Activated T-cell treated with anti-CD3 and anti-CD28 coated beads, Interleukin-2, amount 50 U/mL, for 1 hour (primary cell): ENCODE measurements at regions not wholly inside any gene's neighbourhood (a gene's known extent, or its start where the extent isn't known, plus 50 kb on each side); places are given as distances from the start of the nearest gene placed in this dataset.
"Not testable (repeated sequence)": the region's sequence is repeated elsewhere in the genome, so short reads cannot be mapped to it uniquely, and the experiment has no call there.

Source experiments
- DNase-seq: peaks from one replicate; pipeline ENCODE4 v3.0.0-alpha.2; 2020

- no peak for DNase-seq
These were observed 355.3 kb upstream of the AUTS2 start for GRCh38 chr7:69243016-69243415.

- no peak for DNase-seq
These were observed 353.6 kb upstream of the AUTS2 start for GRCh38 chr7:69244701-69245100.

GRCh38 chr7:69245646-69246045 lies 352.6 kb upstream of the AUTS2 start:
- no peak for DNase-seq

- DNase-seq = no peak
These were observed 351.5 kb upstream of the AUTS2 start for GRCh38 chr7:69246758-69247157.

- not testable (repeated sequence) for DNase-seq
These were observed 349.9 kb upstream of the AUTS2 start for GRCh38 chr7:69248382-69248828.

GRCh38 chr7:69250958-69251357 lies 347.3 kb upstream of the AUTS2 start:
- DNase-seq = no peak

GRCh38 chr7:69254643-69255042 lies 343.6 kb upstream of the AUTS2 start:
- no peak for DNase-seq

GRCh38 chr7:69256634-69257081 lies 341.6 kb upstream of the AUTS2 start:
- no peak for DNase-seq

- DNase-seq = no peak
These were observed 340.7 kb upstream of the AUTS2 start for GRCh38 chr7:69257592-69257991.

GRCh38 chr7:69259445-69259844 lies 338.8 kb upstream of the AUTS2 start:
- no peak for DNase-seq

GRCh38 chr7:69260023-69260422 lies 338.3 kb upstream of the AUTS2 start:
- DNase-seq = no peak

GRCh38 chr7:69263550-69263949 lies 334.7 kb upstream of the AUTS2 start:
- DNase-seq = no peak

GRCh38 chr7:69269806-69270205 lies 328.5 kb upstream of the AUTS2 start:
- DNase-seq = no peak

- no peak for DNase-seq
These were observed 326.2 kb upstream of the AUTS2 start for GRCh38 chr7:69272101-69272500.

GRCh38 chr7:69276011-69276729 lies 322.1 kb upstream of the AUTS2 start:
- no peak for DNase-seq

GRCh38 chr7:69277366-69277765 lies 320.9 kb upstream of the AUTS2 start:
- DNase-seq = no peak

GRCh38 chr7:69282946-69283345 lies 315.3 kb upstream of the AUTS2 start:
- no peak for DNase-seq

- no peak for DNase-seq
These were observed 314.9 kb upstream of the AUTS2 start for GRCh38 chr7:69283421-69283820.

- DNase-seq = no peak
These were observed 312.4 kb upstream of the AUTS2 start for GRCh38 chr7:69285854-69286253.

- DNase-seq = no peak
These were observed 302.3 kb upstream of the AUTS2 start for GRCh38 chr7:69295977-69296376.

GRCh38 chr7:69301253-69301652 lies 297.0 kb upstream of the AUTS2 start:
- no peak for DNase-seq

GRCh38 chr7:69309601-69310000 lies 288.7 kb upstream of the AUTS2 start:
- DNase-seq = no peak

GRCh38 chr7:69311489-69311888 lies 286.8 kb upstream of the AUTS2 start:
- no peak for DNase-seq

GRCh38 chr7:69313852-69314251 lies 284.4 kb upstream of the AUTS2 start:
- not testable (repeated sequence) for DNase-seq

- DNase-seq = no peak
These were observed 279.5 kb upstream of the AUTS2 start for GRCh38 chr7:69318794-69319193.
